ENCODE measurements at regions not wholly inside any gene's neighbourhood (a gene's known extent, or its start where the extent isn't known, plus 50 kb on each side); places are given as distances from the start of the nearest gene placed in this dataset.

DNA sequence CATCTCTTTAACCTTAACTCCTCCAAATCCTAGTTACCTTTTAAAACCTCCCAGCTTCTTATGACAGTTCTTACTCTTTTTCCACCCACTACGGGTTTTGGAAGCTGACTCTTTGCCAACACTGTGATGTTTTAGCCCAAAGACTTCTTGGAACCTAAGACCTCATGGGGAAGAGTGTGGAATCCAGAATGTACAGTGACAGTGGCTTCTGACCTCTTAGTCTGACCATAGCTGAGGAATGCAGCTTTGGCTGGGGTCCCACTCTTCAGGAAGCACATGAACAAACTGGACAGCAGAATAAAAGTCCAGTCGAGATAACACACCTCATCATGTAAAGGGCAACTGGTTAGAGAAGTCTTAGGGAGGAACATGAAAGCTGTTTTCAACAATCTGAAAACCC is 161.1 kb upstream of the PKDCC start:
- no peak for DNase-seq

DNA sequence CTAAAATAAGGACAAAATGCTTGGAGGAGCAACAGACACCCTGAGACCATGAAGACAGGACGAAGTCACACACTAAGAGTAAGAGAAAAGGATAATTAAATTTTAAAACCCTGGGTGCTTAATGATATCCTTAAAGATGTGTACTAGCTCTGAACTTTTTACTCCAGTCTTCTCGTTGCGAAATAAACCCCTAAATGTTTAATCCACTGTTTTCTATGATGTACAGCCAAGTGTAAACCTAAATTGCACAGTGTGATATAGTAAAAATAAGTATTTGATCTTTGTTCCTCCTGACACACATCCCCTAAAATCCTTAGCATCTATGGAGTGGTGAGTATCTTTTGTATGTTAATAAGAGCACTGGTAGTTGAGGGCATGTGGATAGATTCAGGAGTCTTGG is 157.5 kb upstream of the PKDCC start:
- no peak for DNase-seq

DNA sequence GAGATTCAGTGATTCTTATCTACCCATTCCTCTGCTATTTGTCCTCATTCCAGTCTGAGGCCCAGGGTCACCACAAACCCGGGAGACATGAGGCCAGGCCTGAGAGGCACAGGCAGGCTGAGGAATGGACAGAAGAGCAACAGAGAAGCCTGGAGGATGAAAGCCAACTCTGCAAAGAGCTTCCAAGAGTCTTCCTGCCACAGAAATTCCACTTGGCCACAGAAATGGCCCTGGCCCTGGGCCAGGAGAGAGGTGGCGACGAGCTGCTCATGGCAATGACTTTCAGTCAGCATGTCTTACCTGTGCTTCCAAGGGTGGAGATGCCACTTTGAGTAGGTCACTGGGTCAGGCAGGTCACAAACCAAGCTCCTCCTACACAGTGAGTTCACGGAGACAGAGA is 155.3 kb upstream of the PKDCC start:
- DNase-seq = no peak

DNA sequence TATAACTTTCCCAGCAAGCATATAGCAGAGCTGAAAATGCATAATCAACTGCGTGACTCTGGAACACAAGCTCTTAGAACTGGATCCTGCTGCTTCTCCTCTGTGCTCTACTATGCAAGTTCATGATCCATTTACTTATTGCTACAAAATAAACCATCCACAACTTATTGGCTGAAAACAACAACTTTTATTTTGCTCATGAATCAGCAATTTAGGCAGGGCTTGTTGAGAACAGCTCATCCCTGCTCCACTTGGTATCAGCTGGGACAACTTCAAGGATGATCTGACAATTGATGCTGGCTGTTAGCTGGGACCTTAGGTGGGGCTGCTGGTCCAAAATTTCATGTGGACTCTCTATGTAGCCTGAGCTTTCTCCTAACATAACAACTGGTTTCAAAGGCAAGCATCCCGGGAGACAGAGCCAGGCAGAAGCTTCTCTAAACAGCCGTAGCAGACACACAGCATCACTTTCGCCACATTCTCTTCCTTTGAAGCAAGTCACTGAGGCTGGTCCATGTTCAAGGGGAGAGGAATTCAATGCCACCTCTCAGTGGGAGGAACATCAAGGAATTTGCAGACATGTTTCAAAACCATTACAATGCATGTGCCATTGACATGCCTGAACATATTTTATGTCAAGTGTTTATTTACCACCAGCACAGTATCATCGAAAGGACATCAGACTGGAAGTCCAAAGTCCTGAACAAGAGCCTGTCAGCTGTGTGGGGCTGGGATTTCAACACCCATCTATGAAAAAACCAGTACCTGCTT is 153.1 kb upstream of the PKDCC start:
- DNase-seq = no peak

DNA sequence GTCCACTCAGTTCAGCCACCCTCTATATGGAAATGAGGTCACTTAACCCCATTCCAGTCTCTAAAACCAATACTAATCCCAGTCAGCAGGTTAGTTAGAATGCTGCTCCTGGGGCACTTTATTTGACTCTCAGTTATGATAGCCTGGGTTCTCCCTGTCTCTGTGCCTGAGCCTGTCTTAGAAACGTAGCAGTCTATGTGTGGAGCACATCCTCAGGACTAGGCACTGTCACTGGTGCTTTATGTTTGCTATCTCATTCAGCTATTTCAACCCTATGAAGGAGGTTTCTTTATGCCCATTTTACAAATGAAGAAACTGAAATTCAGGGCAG is 152.5 kb upstream of the PKDCC start:
- DNase-seq = no peak

DNA sequence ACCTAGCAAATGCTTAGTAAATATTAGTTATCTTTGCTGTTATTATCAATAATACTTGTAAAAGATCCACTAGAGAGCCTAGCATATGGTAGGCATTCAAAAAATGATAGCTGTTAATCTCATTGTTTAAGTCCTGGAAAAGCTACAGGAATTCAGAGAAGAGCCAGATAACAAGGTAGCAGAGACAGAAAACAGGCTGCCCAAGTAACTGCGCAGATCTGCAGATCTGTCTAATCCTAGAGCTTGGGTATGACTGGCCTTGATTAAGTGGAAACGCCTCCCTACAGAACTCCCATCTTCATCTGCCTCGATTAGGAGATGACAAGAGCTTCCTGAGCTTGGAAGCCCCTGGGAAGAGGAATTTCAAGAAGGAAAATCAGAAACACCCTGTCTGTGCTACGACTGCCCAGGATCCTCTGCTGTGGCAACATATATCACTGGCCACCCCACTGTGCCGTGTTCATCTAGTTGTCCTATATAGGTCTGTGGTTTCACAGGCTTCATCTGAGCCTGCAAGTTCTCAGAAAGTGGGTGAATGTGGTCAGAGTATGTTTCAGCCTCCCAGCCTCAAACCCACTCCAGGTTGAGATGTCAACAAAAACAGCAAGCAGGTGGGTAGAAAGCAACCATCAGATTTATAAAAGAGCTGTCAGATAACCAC is 151.5 kb upstream of the PKDCC start:
- DNase-seq = no peak

DNA sequence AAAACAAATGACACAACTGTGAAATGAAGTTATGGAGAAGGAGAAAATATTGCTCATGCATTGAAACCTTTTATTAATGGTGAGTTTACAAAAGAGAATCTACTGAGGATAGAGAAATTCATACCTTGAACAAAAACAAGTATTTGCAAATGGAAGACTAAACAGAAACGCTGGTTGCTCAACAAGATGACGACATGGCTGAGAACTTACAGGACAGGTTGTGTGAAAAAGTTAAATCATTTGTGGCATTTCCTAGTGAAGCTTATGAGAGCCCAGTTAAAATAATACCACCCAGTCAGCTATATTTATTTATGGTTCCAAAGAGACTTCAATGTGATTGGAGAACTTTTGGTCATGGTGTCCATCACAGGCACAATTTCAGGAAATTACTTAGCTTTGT is 148.6 kb upstream of the PKDCC start:
- no peak for DNase-seq

DNA sequence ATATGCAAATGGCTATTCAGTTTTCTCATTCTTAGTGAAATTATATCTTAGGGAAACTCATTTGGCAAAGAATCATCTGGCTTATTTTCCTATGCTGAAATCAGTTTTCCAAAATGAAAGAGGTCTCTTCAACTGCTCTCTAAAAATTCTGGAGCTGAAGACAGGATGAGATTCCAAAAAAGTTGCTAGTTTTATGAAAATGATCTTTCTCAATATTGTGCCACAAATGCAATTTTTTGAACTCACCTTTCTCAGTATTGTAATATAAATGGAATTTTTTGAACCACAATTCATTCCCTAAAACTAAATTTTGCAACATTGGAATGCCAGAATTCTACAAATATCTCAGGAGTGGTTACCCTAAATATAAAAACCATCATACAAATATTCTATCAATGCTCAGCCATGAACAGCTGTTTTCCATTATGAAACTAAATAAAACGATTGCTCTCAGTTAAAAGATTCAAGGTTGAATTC is 147.7 kb upstream of the PKDCC start:
- DNase-seq = no peak

DNA sequence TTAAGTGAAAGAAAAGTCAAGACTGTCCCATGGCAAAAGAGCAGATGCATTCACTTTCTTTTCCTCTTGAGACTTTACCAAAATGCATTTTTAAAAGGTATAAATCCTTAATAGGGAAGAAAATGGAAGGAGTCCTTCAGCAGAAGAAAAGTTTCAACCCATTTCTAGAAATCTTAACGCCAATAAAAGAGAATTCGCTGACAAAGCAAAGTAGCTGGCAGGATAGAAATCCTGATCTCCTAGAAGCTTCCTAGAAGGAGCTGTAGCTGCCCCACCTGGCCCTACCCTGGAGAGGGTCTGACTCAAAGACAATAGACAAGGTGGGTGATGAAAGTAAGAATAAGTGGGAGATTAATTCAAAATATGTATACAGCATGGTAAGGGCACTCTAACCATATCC is 144.9 kb upstream of the PKDCC start:
- no peak for DNase-seq

DNA sequence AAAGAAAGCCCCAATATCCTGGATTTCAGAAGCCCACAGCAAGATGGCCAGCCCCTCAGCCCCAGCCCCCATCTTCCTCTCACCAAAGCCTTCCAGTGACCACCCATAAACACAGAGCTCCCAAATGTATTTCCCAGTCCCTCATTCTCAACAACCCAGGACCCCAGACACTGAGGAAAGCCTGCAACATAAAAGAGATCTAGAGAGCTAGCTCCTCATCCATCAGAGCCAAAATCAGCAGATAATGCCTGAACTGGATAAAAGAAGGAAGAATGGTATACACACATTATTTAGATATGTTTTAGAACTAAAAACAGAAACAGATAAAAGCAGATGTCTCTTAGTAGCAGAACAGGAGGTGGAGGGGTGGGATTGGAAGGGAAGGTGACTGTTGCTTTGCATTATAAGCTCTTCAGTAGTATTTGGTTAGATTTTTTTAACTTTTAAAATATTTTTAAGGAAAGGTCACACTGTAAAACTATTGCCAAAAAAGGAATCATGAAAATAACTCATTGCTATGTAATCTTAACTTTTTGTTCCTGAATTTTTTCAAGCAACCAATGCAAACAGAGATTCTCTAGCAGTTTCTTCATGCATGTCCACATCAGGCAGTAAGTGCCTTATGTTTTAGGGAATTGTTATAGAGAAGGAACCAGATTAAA is 144.2 kb upstream of the PKDCC start:
- DNase-seq = no peak

DNA sequence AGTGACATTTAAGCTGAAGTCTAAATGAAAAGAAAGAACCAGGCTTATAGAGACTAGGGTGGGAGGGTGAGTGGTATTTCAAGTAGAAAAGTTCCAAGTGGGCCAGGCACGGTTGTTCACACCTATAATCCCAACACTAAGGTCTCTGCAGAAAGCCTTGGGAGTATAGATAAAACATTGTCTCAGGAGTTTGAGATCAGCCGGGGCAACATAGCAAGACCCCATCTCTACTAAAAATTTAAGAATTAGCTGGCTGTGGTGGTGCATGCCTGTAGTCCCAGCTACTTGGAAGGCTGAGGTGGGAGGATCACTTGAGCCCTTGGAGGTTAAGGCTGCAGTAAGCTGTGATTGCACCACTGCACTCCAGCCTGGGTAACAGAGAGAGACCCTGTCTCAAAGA is 143.4 kb upstream of the PKDCC start:
- DNase-seq = no peak

DNA sequence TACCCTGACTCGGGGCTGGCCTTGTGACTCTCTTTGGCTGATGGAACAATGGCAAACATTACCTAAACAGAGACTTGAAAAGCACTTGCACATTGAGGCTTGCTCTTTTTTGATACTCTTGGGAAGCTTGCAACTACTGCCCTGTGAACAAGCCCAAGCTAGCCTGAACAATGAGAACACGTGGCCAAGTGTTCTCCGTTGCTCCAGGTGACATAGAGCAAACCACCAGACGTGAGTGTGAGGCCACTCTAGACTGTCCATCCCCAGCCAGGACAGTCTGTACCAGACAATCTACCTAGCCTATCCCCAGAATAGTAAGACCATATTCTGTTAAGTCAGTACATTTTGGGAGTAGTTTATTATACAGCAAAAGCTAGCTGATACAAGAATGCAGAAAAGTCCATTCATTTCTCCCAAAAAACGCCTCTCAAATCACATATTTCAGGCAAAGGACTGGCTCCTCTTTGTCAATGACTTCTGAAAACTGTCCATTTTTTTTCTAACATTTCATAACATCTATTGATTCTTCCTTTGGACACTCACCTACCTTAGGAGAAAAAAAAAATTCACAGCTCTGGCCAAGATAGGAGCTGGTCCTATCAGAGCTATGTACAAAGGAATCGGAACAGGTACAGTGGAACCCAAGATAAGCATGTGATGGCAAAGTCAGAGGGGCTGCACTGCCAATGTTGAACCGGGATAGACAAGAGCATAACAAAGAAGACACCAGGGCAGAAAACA is 142.1 kb upstream of the PKDCC start:
- DNase-seq = no peak

DNA sequence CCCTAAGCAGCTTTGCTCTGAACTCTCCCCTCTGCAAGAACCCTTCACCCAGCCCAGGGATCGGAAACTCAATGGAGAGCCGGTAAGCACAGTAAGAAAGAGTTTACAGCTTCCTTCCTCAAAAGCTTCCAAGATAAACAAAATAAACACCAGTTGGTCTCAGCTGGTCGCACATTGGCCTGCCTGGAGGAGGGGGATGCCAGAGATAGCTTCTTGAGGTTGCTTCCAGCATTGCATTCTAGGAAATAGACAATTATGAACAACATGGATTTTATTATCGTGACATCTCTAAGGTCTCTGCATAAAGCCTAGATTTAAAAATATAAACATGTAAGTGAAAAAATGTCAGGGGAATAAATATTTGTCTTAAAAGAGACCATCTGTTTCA is 141.5 kb upstream of the PKDCC start:
- DNase-seq = peak; percentile 71

DNA sequence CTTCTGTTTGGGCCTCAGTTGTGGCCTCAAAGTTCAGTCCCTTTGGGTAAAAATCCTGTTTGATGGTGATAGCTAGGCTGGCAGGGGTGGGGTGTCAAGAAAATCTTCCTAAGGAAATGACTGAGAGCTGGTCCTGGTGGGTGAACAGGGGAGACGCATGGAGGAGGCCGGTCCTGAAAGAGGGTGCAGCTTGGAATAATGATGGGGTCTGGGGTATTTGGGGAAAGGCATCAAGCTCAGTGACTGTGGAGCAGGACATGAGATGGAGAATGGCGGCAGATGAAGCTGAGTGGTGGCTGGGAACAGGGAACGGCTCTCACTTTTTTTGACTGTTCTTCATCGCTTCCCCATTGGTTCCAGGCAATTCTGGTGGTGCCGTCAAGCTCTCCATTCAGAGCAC is 140.7 kb upstream of the PKDCC start:
- no peak for DNase-seq

DNA sequence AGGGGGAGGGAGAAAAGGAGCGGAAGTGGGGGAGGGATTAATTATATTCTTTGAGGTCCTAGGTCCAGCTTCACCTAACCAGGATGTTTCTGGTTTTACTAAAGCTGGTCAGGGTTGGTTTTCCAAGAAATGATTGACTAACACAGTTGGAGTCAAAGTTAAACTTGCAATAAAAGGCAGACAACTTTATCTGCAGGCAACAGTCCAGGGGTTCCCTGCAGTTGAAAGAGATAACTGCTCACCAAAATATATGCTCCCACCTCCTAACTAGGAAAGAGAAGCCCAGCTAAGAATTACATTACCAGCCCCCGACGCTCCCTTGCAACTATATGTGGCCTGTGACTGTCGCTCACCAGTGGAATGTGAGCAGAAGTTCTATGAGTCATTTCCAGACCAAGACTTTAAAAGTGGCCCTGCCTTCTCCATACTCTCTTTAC is 140.0 kb upstream of the PKDCC start:
- peak; percentile 44 for DNase-seq

DNA sequence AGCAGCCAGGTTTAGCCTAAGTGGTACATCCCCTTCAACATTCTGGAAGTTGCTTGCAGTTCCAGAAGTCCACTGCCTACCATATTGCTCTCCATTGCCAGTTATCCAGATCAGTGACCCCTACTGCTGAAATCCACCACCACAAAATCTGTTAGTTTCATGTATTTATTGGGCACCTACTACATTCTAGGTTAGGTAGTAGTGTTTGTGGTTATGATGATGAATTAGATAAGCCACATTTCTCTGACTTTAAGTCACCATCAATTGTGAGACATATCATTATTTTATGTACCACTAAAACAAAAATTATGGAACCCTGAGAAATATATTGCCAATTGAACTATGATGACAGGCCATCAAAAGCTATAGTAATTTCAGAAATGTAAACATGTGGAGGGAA is 139.5 kb upstream of the PKDCC start:
- DNase-seq = no peak

DNA sequence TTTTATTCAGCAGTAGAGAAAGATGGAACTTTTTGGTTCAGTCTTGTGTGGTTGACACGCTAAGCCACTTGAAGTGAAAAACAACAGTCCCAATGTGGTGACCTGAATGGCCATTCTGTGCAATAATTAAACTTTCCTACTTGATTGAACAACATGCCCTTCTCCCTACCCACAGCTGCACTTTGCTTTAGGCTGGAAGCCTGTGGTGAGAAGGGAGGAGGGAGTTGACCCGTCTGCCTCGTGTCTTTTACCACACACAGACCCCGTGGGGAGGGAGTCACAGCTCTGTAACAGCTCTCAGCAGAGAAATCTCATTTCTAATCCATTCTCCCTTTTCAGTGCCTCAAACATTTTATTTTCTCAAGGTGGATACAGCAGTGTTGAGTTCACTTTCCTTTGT is 138.2 kb upstream of the PKDCC start:
- no peak for DNase-seq

DNA sequence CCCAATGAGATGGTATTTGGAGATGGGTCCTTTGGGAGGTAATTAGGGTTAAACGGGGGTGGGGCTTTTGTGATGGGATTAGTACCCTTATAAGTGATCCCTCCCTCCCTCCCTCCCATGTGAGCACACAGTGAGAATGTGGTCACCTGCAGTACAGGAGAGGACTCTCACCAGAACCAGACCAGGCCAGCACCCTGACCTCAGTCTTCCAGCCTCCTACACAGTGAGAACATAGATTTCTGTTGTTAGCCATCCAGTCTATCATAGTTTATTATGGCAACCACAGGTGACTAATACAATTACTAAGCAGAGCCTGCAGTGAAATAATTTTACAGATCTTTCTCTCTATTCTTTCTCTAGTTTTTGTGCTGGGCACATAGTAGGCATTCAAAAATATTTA is 137.7 kb upstream of the PKDCC start:
- DNase-seq = no peak

DNA sequence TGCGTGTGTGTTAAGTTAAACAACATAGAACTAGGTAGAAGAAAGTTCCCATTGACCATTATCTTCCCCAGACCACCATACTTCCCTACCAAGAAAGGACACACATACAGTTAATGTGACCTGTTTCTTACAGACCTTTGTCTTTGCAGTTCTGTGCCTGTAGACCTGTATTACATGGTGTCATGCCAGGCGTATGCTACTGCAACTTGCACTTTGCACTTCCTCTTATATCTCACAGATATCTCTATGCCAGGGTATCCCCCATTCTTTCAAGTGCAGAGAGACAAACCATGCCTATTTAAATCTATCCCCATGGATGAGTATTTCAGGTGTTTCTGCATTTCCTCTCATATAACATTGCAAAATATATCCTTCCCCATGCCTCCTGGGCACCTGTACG is 136.8 kb upstream of the PKDCC start:
- no peak for DNase-seq

DNA sequence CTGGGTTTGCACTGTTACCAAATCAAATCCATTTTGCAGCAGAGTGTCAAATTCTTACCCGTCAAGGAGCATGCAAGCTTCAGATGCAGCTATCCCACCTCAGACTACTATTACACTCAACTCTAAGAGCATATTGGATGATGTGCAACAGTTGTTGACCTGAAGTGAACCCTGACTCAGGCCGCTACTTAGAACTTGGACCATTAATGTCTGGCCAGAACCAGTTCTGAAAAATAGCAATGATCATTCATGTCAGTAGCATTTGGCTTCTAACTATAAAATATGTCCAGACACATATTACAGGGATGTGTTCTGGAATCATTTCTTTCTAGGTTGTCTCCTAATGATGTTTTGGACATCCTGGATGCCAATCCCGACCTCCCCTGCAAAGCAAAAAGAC is 135.5 kb upstream of the PKDCC start:
- no peak for DNase-seq

DNA sequence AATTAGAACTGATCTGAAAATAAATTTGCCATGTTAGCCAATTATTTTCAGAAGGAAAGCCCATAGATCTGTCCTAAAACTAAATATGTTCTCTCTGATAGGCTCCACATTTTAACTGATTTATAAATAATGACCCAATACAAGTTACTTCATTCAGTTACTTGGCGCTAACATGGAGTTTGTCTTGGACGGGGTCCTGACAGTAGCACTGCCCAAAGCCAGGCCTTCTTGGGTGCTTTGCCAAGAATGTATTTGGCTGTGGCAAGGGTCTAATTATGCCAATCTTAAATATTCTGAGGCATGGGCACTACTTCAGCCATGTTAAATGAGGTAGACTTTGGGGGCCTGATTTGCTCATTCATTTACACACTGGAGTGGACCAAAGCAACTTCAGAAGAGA is 135.0 kb upstream of the PKDCC start:
- no peak for DNase-seq

DNA sequence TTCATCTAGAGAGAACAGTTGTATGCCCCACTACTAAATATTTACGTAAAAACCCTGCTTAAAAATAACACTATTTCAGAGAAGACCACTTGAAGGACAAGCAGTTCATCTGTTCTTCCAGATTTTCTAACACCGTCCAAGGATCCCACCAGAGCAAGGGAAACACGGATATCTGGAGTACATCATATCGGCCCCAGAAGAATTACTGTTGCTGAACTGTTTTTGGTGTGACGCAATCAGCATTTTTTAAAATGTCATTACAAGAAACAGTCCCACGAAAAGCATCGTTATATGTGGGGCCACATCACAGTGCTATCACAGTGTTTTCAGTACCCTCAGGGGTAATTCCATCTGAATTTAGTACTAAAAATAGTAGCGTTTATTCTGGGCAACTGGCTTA is 134.5 kb upstream of the PKDCC start:
- no peak for DNase-seq
